Naive thymus-derived CD8-positive, alpha-beta T cell (primary cell): ENCODE measurements at regions not wholly inside any gene's neighbourhood (a gene's known extent, or its start where the extent isn't known, plus 50 kb on each side); places are given as distances from the start of the nearest gene placed in this dataset.
A peak's percentile ranks its signal among the peaks of the same experiment; 100 is the strongest.

Source experiments
- ATAC-seq, 2 donors: fragments of 150-1000 bp; cut with Tn5 transposase in 1 of 2; sonication (Bioruptor Pico), chemical (Tn5 transposase) in 1 of 2; 1 replicate in 1 of 2; 2 replicates in 1 of 2; pipeline ENCODE4 v1.10.0; 2021; ENCODE audit warnings: mild to moderate bottlenecking in 2 of 2, moderate library complexity in 2 of 2
- POLR2A ChIA-PET: fragments of 350-600 bp; sonication (Branson Sonifier 250); formaldehyde crosslinking; loops from one replicate; lab custom pipeline; 2021; ENCODE audit warnings: antibody characterized with exemption; lab: Charles Lee
- DNase-seq, 10 donors: peaks; one replicate each; pipeline versions ENCODE4 v3.0.0 to v3.0.0-alpha.2; 2020 to 2022
- H3K27ac Mint-ChIP-seq, 10 donors: one replicate each; pipeline ENCODE4 v1.8.0; 2020 to 2022; ENCODE audit warnings: mild to moderate bottlenecking in 10 of 10, mixed read lengths in 10 of 10, moderate library complexity in 4 of 10, inconsistent platforms in 1 of 10
- H3K27me3 Mint-ChIP-seq, 5 donors: one replicate each; pipeline ENCODE4 v1.8.0; 2021 to 2022; ENCODE audit warnings: mixed read lengths in 5 of 5
- H3K36me3 Mint-ChIP-seq, 3 donors: one replicate each; pipeline ENCODE4 v1.8.0; 2020 to 2022; ENCODE audit warnings: mixed read lengths in 3 of 3, mild to moderate bottlenecking in 2 of 3, inconsistent platforms in 1 of 3
- H3K4me1 Mint-ChIP-seq, 4 donors: one replicate each; pipeline ENCODE4 v1.8.0; 2021 to 2022; ENCODE audit warnings: mixed read lengths in 4 of 4
- H3K4me3 Mint-ChIP-seq, 10 donors: one replicate each; pipeline ENCODE4 v1.8.0; 2020 to 2022; ENCODE audit warnings: mild to moderate bottlenecking in 10 of 10, mixed read lengths in 10 of 10, moderate library complexity in 6 of 10, inconsistent platforms in 1 of 10
- H3K9me3 Mint-ChIP-seq, 9 donors: one replicate each; pipeline ENCODE4 v1.8.0; 2020 to 2022; ENCODE audit warnings: mixed read lengths in 9 of 9, mild to moderate bottlenecking in 3 of 9, inconsistent platforms in 1 of 9, moderate library complexity in 1 of 9

DNA sequence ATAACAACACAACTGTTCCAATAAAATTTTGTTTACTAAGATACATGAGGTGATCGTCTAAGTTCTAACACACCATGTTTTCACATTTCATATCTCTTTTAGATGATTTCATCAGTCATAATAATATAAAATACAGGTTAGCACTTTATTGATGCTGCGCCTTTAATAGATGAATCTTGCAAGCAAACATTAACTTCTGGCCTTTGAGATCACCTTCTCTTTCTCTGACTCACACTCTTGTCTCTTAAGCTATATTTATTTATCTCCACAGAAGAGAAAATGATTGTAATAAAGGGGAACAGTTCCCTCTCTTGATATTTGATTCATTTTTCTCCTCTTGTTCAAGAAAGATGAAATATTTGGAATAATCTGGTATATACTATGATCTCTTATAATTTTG lies 603.3 kb upstream of the POU3F3 start:
- no peaks in the 10 kb centered on the region for H3K36me3 Mint-ChIP-seq

DNA sequence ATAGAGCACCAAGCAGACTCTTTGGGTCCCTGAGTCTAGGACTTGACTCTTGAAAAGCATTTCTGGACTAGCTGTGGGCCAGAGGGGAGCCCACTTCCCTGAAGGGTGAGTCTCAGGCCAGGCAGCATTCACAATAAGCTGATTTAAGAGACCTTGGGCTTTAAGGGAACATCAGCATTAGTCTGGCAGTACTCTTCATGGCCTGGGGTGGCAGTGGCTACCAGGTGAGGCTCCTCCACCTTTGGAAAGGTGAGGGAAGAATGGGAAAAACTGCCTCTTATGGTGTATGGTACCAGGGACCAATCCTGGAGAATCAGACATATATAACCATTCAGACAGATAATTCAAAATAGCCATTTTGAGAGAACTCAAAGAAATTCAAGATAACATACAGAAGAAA lies 599.9 kb upstream of the POU3F3 start:
- ATAC-seq (no peak), DNase-seq (no peak)
- POLR2A ChIA-PET, result no interaction called here
- no peak overlapping the region for H3K4me3 Mint-ChIP-seq
- H3K4me1 Mint-ChIP-seq, result no peaks in the 10 kb centered on the region
- H3K36me3 Mint-ChIP-seq, result no peaks in the 10 kb centered on the region
- H3K27ac Mint-ChIP-seq, result no peak overlapping the region
- H3K9me3 Mint-ChIP-seq, result peaks cover 1 to 34% (median 15%) of the 10 kb centered on the region in 9 donors
- peaks cover 0 to 5% (median 0%) of the 10 kb centered on the region in 5 donors for H3K27me3 Mint-ChIP-seq

More for the DNA sequence above, 603.3 kb upstream of the POU3F3 start:
- Mint-ChIP-seq H3K27ac (no peak overlapping the region), H3K4me3 (no peak overlapping the region), H3K4me1 (no peaks in the 10 kb centered on the region), H3K9me3 (peaks cover 0 to 25% (median 5%) of the 10 kb centered on the region in 9 donors), H3K27me3 (peaks cover 0 to 5% (median 0%) of the 10 kb centered on the region in 5 donors)
- no peak for ATAC-seq
- no peak for DNase-seq
- POLR2A ChIA-PET, result no interaction called here

DNA sequence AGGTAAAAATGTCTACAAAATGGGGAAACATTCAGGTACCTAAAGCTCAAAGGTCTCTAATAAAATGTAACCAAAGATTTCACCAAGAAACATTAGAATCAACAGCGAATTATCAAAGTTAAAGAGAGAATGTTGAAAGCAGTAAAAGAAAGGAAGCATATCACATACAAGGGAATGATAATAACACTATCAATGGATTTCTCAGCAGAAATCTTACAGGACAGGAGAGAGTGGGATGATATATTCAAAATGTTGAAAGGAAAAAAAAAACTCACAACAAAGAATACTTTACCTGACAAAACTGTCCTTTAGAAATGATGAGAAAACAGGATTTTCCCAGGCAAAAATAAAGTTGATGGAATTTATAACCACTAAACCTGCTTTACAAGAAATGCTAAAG lies 591.2 kb upstream of the POU3F3 start:
- Mint-ChIP-seq H3K27ac (no peak overlapping the region), H3K36me3 (peaks cover 0 to 35% (median 5%) of the 10 kb centered on the region in 3 donors), H3K9me3 (peaks cover 18 to 84% (median 54%) of the 10 kb centered on the region in 9 donors), H3K27me3 (no peaks in the 10 kb centered on the region), H3K4me3 (no peak overlapping the region), H3K4me1 (no peaks in the 10 kb centered on the region)
- ATAC-seq (no peak), DNase-seq (no peak)
- POLR2A ChIA-PET, result no interaction called here

DNA sequence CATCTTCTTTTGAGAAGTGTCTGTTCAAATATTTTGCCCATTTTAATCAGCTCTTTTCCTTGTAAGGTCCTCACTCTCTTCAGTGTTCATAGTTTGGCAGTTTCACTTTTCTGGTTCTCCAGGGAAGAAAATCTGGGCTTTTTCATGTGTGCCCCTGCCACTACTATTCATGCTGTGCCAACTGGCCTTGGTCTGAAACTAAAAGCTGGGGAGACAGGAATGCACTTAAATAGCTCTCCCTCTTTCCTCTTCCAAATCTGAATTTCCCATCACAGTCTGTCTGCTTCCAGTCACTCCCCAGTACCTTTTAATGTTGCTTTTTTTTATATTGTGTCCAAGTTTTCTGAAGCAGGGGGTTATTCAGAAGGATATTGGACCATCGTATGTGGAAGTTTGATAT lies 574.3 kb upstream of the POU3F3 start:
- Mint-ChIP-seq H3K4me1 (no peaks in the 10 kb centered on the region), H3K36me3 (no peaks in the 10 kb centered on the region), H3K27me3 (peaks cover 0 to 9% (median 0%) of the 10 kb centered on the region in 5 donors), H3K4me3 (no peak overlapping the region), H3K9me3 (peaks cover 0 to 11% (median 3%) of the 10 kb centered on the region in 9 donors), H3K27ac (no peak overlapping the region)
- POLR2A ChIA-PET, result no interaction called here
- DNase-seq (no peak), ATAC-seq (no peak)

DNA sequence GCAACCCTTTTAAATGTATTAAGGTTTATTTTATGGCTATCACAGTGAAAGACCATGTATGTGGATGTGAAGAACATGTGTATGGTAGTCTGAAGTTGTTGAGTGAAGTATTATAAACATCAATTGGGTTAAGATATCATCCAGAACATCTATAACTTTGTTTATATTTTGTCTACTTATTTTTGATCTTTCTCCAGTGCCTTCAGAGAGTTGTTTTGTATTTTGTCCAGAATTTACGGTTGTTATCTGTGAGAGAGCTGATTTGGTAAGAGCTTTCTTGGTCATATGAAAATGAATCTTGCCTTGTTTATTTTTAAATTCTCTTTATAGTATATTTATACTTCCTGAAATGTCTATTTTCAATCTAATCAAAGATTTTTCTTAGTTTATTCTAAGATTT lies 573.7 kb upstream of the POU3F3 start:
- H3K4me3 Mint-ChIP-seq, result no peak overlapping the region
- ATAC-seq, result no peak
- no peak for DNase-seq
- POLR2A ChIA-PET, result no interaction called here
- H3K4me1 Mint-ChIP-seq, result no peaks in the 10 kb centered on the region
- no peaks in the 10 kb centered on the region for H3K36me3 Mint-ChIP-seq
- H3K27me3 Mint-ChIP-seq, result peaks cover 0 to 10% (median 0%) of the 10 kb centered on the region in 5 donors
- H3K9me3 Mint-ChIP-seq, result peaks cover 0 to 11% (median 3%) of the 10 kb centered on the region in 9 donors
- no peak overlapping the region for H3K27ac Mint-ChIP-seq

DNA sequence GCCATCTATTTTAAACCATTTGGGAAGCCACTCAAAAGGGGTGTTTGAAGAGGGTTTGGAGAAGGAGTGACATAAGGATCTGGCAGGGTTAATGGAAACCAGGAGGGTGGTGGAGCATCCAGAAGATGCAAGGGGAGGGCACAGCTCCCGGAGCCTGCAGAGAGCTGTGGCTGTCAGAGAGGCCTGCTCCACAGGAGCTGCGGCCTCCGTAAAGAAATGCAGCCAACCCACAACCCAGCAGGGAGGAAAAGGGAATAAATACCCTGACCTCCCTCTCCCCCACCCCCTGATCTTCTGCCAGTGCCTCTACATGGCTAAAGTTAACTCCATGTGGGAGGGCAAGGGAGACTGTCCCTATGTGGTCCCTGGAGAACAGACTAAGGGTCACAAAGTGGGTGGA lies 567.1 kb upstream of the POU3F3 start:
- H3K36me3 Mint-ChIP-seq, result no peaks in the 10 kb centered on the region
- H3K4me1 Mint-ChIP-seq, result no peaks in the 10 kb centered on the region
- H3K9me3 Mint-ChIP-seq, result peaks cover 0 to 14% (median 2%) of the 10 kb centered on the region in 9 donors
- DNase-seq (no peak), ATAC-seq (no peak)
- no peak overlapping the region for H3K4me3 Mint-ChIP-seq
- H3K27ac Mint-ChIP-seq, result no peak overlapping the region
- peaks cover 0 to 18% (median 3%) of the 10 kb centered on the region in 5 donors for H3K27me3 Mint-ChIP-seq
- POLR2A ChIA-PET, result no interaction called here

DNA sequence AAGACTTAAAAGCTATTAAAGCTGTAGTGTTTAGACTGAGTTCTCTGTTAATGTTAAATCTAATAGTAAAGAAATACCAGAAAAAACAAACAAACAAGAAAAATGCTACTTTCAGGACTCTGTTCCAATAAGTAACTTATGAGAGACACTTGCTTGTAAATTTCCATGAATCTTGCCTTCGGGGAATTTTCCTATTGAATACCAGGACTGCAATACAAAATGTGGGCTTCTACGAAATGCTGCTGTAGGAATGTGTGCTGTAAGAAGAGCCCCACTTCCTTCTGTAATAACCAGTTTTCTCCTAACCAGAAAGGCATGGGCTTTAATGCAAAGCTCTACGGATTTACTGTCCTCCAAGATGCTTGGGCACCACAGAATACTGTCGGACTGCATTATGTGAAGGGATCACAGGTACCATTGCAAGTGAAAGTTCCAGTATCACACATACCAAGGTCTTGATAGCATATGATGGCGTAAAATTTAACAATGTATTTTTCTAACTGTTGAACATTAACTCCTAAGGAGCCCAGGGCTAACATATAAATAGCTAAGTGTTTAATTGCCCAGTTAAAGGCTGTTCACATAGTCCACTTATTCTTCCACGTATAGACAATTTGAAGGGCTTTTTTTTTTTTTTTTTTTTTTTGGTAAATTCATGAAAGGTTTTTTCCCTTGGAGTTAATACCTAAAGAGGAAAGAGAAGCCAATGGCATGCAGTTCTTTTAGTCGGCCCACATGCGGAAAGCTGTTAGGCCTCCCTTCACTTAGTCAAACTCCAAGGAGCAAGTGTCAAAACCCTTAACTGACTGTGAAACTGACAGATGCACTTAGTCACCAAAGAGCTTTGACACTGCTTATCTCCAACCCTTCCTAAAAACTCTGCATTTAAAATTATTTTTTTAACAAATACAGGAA lies 564.0 kb upstream of the POU3F3 start:
- peaks cover 0 to 9% (median 0%) of the 10 kb centered on the region in 9 donors for H3K9me3 Mint-ChIP-seq
- POLR2A ChIA-PET, result no interaction called here
- DNase-seq (no peak), ATAC-seq (no peak)
- no peak overlapping the region for H3K4me3 Mint-ChIP-seq
- H3K27me3 Mint-ChIP-seq, result peaks cover 0 to 8% (median 3%) of the 10 kb centered on the region in 5 donors
- no peak overlapping the region for H3K27ac Mint-ChIP-seq
- H3K4me1 Mint-ChIP-seq, result no peaks in the 10 kb centered on the region
- H3K36me3 Mint-ChIP-seq, result no peaks in the 10 kb centered on the region

DNA sequence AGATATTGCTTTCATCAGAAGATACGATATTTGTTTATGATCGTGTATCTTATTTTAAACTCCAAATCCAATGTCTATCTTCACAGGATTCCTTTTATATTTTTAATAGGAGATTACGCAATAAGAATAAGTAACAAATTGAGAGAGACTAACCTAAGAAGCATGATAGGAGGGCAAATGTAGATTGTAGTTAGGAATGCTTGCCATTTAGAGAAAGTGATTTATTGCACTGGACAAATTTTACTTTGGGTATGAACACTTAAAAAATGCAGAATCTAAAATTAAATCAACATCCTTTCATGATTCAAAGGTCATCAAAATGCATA lies 563.4 kb upstream of the POU3F3 start:
- POLR2A ChIA-PET, result no interaction called here
- Mint-ChIP-seq H3K4me3 (no peak overlapping the region), H3K36me3 (no peaks in the 10 kb centered on the region), H3K4me1 (no peaks in the 10 kb centered on the region), H3K9me3 (peaks cover 0 to 9% (median 2%) of the 10 kb centered on the region in 9 donors), H3K27me3 (peaks cover 0 to 8% (median 3%) of the 10 kb centered on the region in 5 donors), H3K27ac (no peak overlapping the region)
- no peak for ATAC-seq
- DNase-seq, result no peak

DNA sequence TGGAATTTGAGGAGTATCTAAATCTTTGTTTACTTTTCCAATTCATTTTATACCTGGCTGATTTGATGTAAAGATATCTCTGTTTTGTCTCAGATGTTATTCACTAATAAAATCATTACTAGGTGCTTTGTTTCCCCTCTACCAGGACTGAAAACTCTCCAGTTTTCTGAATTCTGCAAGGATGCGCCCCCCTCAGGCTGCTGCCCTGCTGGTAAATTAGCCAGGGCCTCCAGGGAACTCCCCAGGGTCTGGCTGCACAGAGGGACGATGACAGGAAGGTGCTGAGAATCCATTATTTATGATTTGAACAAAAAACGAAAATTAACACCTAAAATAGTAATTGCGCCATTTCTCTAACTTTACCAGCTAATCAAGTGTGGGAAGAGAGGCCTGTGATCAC lies 541.2 kb upstream of the POU3F3 start:
- Mint-ChIP-seq H3K27me3 (peaks cover 0 to 9% (median 1%) of the 10 kb centered on the region in 5 donors), H3K4me3 (no peak overlapping the region), H3K4me1 (no peaks in the 10 kb centered on the region), H3K36me3 (no peaks in the 10 kb centered on the region), H3K9me3 (peaks cover 0 to 20% (median 3%) of the 10 kb centered on the region in 9 donors), H3K27ac (no peak overlapping the region)
- POLR2A ChIA-PET, result no interaction called here
- no peak for ATAC-seq
- no peak for DNase-seq

DNA sequence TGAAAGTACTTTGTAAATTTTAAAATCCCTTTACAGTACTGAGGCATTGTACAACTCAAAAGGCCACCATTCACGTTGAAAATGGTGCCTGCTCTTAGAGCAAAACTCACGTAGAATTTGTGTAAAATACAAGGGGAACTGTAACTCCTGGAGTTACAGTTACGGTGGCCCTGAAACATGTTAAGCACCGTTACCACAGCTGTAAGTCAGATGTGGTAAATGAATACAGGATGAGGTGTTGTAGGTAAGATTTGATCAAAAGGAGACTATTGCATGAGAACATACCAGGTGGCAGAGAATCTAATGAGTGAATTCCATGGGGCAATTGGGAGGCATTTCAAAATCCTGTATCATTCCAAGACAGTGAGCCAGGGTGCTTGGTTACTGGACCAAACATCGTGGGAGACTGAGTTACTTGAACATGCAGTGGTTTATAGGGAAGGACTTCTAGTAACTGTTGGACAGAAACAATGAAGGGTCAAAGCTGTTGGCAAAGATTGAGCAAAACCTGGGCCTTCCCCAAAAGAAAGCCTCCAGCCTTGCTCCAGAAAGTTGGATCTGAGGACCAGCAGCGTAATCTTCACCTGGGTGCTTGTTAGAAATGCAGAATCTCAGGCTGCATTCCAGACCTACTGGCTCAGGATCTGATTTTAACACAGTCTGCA lies 535.8 kb upstream of the POU3F3 start:
- POLR2A ChIA-PET, result no interaction called here

DNA sequence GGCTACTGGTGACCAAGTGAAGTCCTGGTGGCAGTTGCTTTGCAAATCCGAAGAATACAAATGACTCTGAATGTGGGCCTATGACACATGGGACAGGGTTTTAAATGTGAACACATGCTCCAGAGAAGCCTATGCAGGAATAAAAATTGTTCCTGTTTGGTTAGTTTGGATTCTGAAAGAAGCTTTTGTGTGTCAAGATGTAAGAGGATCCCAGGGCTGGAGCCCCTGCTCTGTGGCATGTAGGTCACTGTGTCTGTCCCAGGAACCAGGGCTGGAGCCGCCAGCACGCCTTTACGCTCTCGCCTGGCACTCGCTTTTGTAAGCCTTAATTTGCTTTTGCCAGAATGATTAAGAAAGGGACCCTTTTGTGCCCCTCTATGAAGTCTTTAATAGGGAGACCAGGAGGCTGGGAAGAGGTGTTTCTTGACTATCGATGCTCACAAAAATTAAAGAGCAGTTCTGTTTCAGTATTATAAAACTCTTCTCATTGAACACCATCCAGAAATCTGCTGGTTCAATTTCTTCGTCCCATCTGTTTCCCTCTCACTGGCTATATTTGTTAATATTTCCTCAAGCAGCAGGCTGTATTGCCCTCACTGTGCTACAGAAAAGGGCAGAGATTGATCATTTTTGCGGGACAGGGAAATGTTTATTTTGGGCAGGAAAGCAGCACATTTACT lies 532.7 kb upstream of the POU3F3 start:
- POLR2A ChIA-PET, result no interaction called here

More for the DNA sequence above, 535.8 kb upstream of the POU3F3 start:
- no peak overlapping the region for H3K4me3 Mint-ChIP-seq
- DNase-seq, result no peak
- peaks cover 7 to 20% (median 10%) of the 10 kb centered on the region in 5 donors for H3K27me3 Mint-ChIP-seq
- no peaks in the 10 kb centered on the region for H3K4me1 Mint-ChIP-seq
- no peak for ATAC-seq
- H3K27ac Mint-ChIP-seq, result peak overlapping the region in 1 of 10 donors; percentile 9
- H3K9me3 Mint-ChIP-seq, result peaks cover 0 to 10% (median 0%) of the 10 kb centered on the region in 9 donors
- no peaks in the 10 kb centered on the region for H3K36me3 Mint-ChIP-seq

DNA sequence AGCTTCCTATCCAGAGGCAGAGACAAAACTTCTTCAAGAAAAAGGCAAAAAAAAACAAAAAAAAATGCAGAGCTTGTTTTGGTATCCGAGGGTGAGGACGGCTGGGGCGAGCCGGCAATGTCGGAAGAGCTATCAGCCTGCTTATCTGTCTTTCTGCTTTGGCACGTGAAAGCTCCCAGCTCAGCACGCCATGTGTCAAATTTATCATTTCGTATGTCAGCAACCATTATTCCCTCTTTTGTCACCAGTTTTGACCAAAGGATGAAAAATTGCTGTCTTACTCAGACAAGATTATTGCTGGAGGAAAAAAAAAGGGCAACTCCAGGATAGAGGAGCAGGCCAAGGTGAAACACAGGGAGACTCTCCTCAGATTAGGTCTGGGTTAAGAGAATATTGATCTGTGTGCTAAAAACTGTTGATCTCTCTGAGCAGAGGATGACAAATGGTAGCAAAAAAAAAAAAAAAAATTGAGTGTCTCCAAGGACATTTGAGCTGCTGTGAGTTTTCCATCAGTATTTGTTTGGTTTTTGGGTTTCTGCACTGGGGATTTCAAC lies 532.0 kb upstream of the POU3F3 start:
- peaks cover 0 to under 1% (median 0%) of the 10 kb centered on the region in 9 donors for H3K9me3 Mint-ChIP-seq
- no peak for DNase-seq
- H3K4me3 Mint-ChIP-seq, result no peak overlapping the region
- peaks cover 8 to 42% (median 15%) of the 10 kb centered on the region in 5 donors for H3K27me3 Mint-ChIP-seq
- no peak overlapping the region for H3K27ac Mint-ChIP-seq
- H3K36me3 Mint-ChIP-seq, result no peaks in the 10 kb centered on the region
- no peak for ATAC-seq
- H3K4me1 Mint-ChIP-seq, result no peaks in the 10 kb centered on the region
- POLR2A ChIA-PET, result no interaction called here

More for the DNA sequence above, 532.7 kb upstream of the POU3F3 start:
- no peak overlapping the region for H3K4me3 Mint-ChIP-seq
- H3K9me3 Mint-ChIP-seq, result peaks cover 0 to 6% (median 0%) of the 10 kb centered on the region in 9 donors
- peaks cover 8 to 39% (median 15%) of the 10 kb centered on the region in 5 donors for H3K27me3 Mint-ChIP-seq
- ATAC-seq, result no peak
- no peaks in the 10 kb centered on the region for H3K4me1 Mint-ChIP-seq
- no peak for DNase-seq
- H3K36me3 Mint-ChIP-seq, result no peaks in the 10 kb centered on the region
- H3K27ac Mint-ChIP-seq, result no peak overlapping the region
